ENCODE measurements at regions not wholly inside any gene's neighbourhood (a gene's known extent, or its start where the extent isn't known, plus 50 kb on each side); places are given as distances from the start of the nearest gene placed in this dataset.
A peak's percentile ranks its signal among the peaks of the same experiment; 100 is the strongest.

GRCh38 chr10:100685331-100685730, 60.1 kb upstream of the PAX2 start:
- Histone ChIP-seq H3K27ac (ENCODE audit: low read depth, low read length) (no peak overlapping the region), H3K9me3 (ENCODE audit: low read length) (no peaks in the 10 kb centered on the region), H3K4me3 (ENCODE audit: low read length) (no peak overlapping the region), H3K4me1 (ENCODE audit: insufficient read depth, low read length) (no peaks in the 10 kb centered on the region), H3K36me3 (ENCODE audit: insufficient read depth, low read length) (no peaks in the 10 kb centered on the region), H3K27me3 (ENCODE audit: insufficient read depth, low read length, poor library complexity, severe bottlenecking) (peaks cover 40% of the 10 kb centered on the region)
- ChIA-PET CTCF (no interaction called here), POLR2A (no interaction called here)
- H3K27ac Mint-ChIP-seq: no peak overlapping the region
- DNase-seq: no peak
- no peak overlapping the region for H3K4me3 Mint-ChIP-seq
- H3K36me3 Mint-ChIP-seq: peaks cover 0 to 4% (median 3%) of the 10 kb centered on the region in 3 donors
- H3K9me3 Mint-ChIP-seq: peaks cover 0 to 2% (median 0%) of the 10 kb centered on the region in 5 donors
- H3K27me3 Mint-ChIP-seq: peaks cover 67 to 88% of the 10 kb centered on the region in 2 donors
- H3K4me1 Mint-ChIP-seq: peaks cover 0 to 14% (median 0%) of the 10 kb centered on the region in 3 donors

- H3K4me1 Mint-ChIP-seq: peaks cover 0 to 14% (median 0%) of the 10 kb centered on the region in 3 donors
- H3K27me3 Mint-ChIP-seq: peaks cover 52 to 84% of the 10 kb centered on the region in 2 donors
- no peak for DNase-seq
- peaks cover 0 to 2% (median 0%) of the 10 kb centered on the region in 5 donors for H3K9me3 Mint-ChIP-seq
- H3K4me3 Mint-ChIP-seq: peak overlapping the region in 1 of 7 donors; percentile 49
- Histone ChIP-seq H3K4me1 (ENCODE audit: insufficient read depth, low read length) (no peaks in the 10 kb centered on the region), H3K4me3 (ENCODE audit: low read length) (no peak overlapping the region), H3K27ac (ENCODE audit: low read depth, low read length) (no peak overlapping the region), H3K27me3 (ENCODE audit: insufficient read depth, low read length, poor library complexity, severe bottlenecking) (peaks cover 28% of the 10 kb centered on the region), H3K9me3 (ENCODE audit: low read length) (no peaks in the 10 kb centered on the region), H3K36me3 (ENCODE audit: insufficient read depth, low read length) (no peaks in the 10 kb centered on the region)
- H3K36me3 Mint-ChIP-seq: peaks cover 0 to 4% (median 3%) of the 10 kb centered on the region in 3 donors
- ChIA-PET CTCF (no interaction called here), POLR2A (no interaction called here)
- H3K27ac Mint-ChIP-seq: no peak overlapping the region
Observed at GRCh38 chr10:100687143-100688003, 58.0 kb upstream of the PAX2 start.

- Mint-ChIP-seq H3K36me3 (peaks cover 0 to 3% (median under 1%) of the 10 kb centered on the region in 3 donors), H3K4me1 (peaks cover 0 to 10% (median 0%) of the 10 kb centered on the region in 3 donors), H3K4me3 (no peak overlapping the region), H3K27me3 (peaks cover 43 to 76% of the 10 kb centered on the region in 2 donors), H3K9me3 (no peaks in the 10 kb centered on the region), H3K27ac (no peak overlapping the region)
- Histone ChIP-seq H3K27ac (ENCODE audit: low read depth, low read length) (no peak overlapping the region), H3K4me3 (ENCODE audit: low read length) (no peak overlapping the region), H3K36me3 (ENCODE audit: insufficient read depth, low read length) (no peaks in the 10 kb centered on the region), H3K4me1 (ENCODE audit: insufficient read depth, low read length) (no peaks in the 10 kb centered on the region), H3K9me3 (ENCODE audit: low read length) (no peaks in the 10 kb centered on the region), H3K27me3 (ENCODE audit: insufficient read depth, low read length, poor library complexity, severe bottlenecking) (peaks cover 21% of the 10 kb centered on the region)
- ChIA-PET CTCF (no interaction called here), POLR2A (no interaction called here)
- DNase-seq: no peak
Observed at GRCh38 chr10:100688201-100688600, 57.2 kb upstream of the PAX2 start.

- Mint-ChIP-seq H3K4me3 (no peak overlapping the region), H3K27ac (no peak overlapping the region), H3K36me3 (no peaks in the 10 kb centered on the region), H3K27me3 (peaks cover 21 to 32% of the 10 kb centered on the region in 2 donors), H3K4me1 (no peaks in the 10 kb centered on the region), H3K9me3 (peaks cover 0 to 2% (median 0%) of the 10 kb centered on the region in 5 donors)
- CTCF ChIA-PET: no interaction called here
- Histone ChIP-seq H3K36me3 (ENCODE audit: insufficient read depth, low read length) (no peaks in the 10 kb centered on the region), H3K9me3 (ENCODE audit: low read length) (no peaks in the 10 kb centered on the region), H3K27ac (ENCODE audit: low read depth, low read length) (no peak overlapping the region), H3K4me1 (ENCODE audit: insufficient read depth, low read length) (no peaks in the 10 kb centered on the region), H3K27me3 (ENCODE audit: insufficient read depth, low read length, poor library complexity, severe bottlenecking) (peaks cover 8% of the 10 kb centered on the region), H3K4me3 (ENCODE audit: low read length) (no peak overlapping the region)
- POLR2A ChIA-PET: no interaction called here
- no peak for DNase-seq
Observed at GRCh38 chr10:100693821-100694220, 51.6 kb upstream of the PAX2 start.
